ENCODE measurements at regions not wholly inside any gene's neighbourhood (a gene's known extent, or its start where the extent isn't known, plus 50 kb on each side); places are given as distances from the start of the nearest gene placed in this dataset.

DNA sequence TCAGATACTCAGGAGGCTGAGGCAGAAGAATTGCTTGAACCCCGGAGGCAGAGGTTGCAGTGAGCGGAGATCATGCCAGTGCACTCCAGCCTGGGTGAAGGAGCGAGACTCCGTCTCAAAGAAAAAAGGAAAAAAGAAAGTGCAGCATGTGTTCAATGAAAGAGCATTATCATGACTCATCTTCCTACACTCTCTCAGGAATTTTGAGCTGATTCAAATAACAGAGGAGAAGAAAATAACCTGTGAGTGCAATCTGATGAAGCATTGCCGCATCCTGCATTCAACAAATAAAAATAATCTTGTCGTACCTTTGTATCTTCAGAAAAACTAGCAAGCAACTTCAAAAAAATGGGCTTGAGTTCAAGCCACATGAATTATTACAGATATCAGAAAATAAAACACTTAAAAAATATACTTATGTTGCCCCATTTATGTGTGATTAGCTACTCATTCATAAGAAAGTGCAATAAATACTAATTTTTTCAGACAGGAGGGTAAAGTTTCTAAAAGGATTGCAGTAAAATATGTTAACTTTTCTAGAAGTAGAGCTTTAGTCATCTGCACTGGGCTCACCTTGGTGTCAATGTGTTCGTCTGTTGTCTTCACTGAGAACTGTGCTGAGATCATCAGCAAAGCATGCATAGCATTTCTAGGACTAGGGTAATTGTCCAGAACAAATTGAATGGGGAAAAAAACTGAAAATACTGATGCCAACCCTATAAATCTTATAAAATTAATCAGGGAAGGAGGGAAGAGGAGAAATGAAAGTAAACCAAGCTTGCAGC lies 90.4 kb upstream of the VCX3B start (continued):
- TF ChIP-seq TP53 (CRISPR knock-in tag; IDR thresholded peaks at IDR 0.05) (no peak), EP300 (IDR thresholded peaks at IDR 0.05) (no peak), MYC (IDR thresholded peaks at IDR 0.05; ENCODE audit: borderline replicate concordance, low read length) (no peak)

DNA sequence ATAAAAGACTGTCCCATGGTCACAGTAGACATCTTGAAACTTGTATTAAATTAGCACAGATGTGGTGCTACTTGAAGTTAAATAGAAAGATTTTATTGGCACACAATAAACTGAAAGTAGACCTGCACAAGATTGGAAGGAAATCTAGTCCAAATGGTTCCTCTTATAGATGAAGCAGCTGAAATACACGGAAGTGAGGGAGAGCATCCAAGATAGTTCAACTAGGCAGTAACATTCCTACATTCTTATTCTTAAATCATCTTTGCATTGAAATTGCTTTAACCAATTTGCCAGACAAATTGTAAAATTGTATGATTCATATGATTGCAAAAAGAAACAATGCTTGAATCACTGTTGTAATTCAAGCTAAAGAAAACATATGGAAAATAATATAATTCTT lies 87.6 kb upstream of the VCX3B start:
- ChIA-PET POLR2A (no interaction called here), CTCF (no interaction called here)
- 4% methylated on average over 1 of the region's 1 CpG for WGBS (ENCODE audit: missing lambda C conversion rate)
- no peaks in the 10 kb centered on the region for H3K9me3 ChIP-seq
- no peaks in the 10 kb centered on the region for H3K4me1 ChIP-seq
- no peak overlapping the region for H3K4me2 ChIP-seq
- FAIRE-seq (no peak), ATAC-seq (no peak), DNase-seq (ENCODE audit: low read depth in 1 of 2, low spot score in 1 of 2) (no peak)
- TF ChIP-seq FOSB (CRISPR knock-in tag; IDR thresholded peaks at IDR 0.05) (no peak), EHMT2 (IDR thresholded peaks at IDR 0.05; ENCODE audit: low read depth) (no peak), TFCP2L1 (CRISPR knock-in tag; IDR thresholded peaks at IDR 0.05) (no peak), ZSCAN20 (CRISPR knock-in tag; IDR thresholded peaks at IDR 0.05) (no peak), MAZ (IDR thresholded peaks at IDR 0.05; ENCODE audit: borderline replicate concordance, low read depth, low read length) (no peak)
- no peak overlapping the region for H3K4me3 ChIP-seq
- H3K27ac ChIP-seq = no peak overlapping the region

DNA sequence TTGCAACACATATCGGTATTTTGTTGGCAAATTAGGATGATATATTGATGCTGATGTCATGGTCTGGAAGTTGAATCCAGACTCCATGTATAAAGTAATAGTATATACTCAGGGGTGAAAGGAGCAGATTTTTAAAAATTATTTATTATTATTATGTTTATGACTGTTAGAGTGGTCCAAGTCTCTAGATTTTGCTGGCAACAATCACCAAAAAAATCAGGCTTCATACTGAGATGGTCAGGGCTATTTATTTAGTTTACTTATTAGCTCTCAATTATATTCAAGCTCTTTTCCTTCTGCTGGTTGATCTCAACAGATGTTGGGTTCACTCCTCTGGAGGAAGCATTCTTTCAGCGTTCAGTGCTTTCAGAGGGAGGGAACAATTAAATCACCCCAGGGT lies 73.9 kb upstream of the VCX3B start:
- ATAC-seq = no peak
- H3K27ac ChIP-seq = no peak overlapping the region
- WGBS (ENCODE audit: missing lambda C conversion rate) = 2% methylated on average over 2 of the region's 2 CpGs
- no peak for DNase-seq (ENCODE audit: low read depth in 1 of 2, low spot score in 1 of 2)
- CTCF ChIA-PET = no interaction called here
- no peak overlapping the region for H3K4me2 ChIP-seq
- FAIRE-seq = no peak
- POLR2A ChIA-PET = no interaction called here
- H3K4me1 ChIP-seq = no peaks in the 10 kb centered on the region
- no peaks in the 10 kb centered on the region for H3K9me3 ChIP-seq
- TF ChIP-seq, protein P1, sequence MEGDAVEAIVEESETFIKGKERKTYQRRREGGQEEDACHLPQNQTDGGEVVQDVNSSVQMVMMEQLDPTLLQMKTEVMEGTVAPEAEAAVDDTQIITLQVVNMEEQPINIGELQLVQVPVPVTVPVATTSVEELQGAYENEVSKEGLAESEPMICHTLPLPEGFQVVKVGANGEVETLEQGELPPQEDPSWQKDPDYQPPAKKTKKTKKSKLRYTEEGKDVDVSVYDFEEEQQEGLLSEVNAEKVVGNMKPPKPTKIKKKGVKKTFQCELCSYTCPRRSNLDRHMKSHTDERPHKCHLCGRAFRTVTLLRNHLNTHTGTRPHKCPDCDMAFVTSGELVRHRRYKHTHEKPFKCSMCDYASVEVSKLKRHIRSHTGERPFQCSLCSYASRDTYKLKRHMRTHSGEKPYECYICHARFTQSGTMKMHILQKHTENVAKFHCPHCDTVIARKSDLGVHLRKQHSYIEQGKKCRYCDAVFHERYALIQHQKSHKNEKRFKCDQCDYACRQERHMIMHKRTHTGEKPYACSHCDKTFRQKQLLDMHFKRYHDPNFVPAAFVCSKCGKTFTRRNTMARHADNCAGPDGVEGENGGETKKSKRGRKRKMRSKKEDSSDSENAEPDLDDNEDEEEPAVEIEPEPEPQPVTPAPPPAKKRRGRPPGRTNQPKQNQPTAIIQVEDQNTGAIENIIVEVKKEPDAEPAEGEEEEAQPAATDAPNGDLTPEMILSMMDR (IDR thresholded peaks at IDR 0.05) = no peak
- TF ChIP-seq CBX2 (IDR thresholded peaks at IDR 0.05; ENCODE audit: borderline replicate concordance, low read depth) = no peak
- TF ChIP-seq RFX5 (IDR thresholded peaks at IDR 0.05) = no peak
- H3K4me3 ChIP-seq = no peak overlapping the region

DNA sequence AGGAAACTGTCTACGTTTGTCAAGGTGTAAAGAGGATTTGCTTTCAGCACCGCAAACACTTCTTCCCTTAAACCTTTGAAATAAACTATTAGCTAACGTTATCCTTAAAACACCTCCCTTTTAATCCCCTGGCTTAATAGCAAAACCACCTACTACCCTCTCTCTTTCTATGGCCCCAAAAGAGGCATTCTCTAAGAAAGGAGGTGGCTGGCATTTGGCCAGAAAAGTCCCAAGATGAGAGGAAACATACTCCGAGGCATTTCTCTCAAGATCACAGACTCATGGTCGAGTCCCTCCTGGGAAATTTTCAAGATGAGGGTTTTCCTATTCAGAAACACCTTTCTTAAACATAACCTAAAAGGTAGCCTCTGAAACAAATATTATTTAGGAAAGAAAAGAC lies 60.6 kb upstream of the VCX3B start:
- Histone ChIP-seq H3K4me2 (no peak overlapping the region), H3K4me3 (no peak overlapping the region), H3K4me1 (no peaks in the 10 kb centered on the region), H3K9me3 (no peaks in the 10 kb centered on the region), H3K27ac (no peak overlapping the region)
- no peak for FAIRE-seq
- ChIA-PET CTCF (no interaction called here), POLR2A (no interaction called here)
- no peak for DNase-seq (ENCODE audit: low read depth in 1 of 2, low spot score in 1 of 2)
- ATAC-seq = no peak
- WGBS (ENCODE audit: missing lambda C conversion rate) = 9% methylated on average over 5 of the region's 5 CpGs
- TF ChIP-seq ZNF302 (CRISPR knock-in tag; IDR thresholded peaks at IDR 0.05) = no peak
- TF ChIP-seq SREBF2 (IDR thresholded peaks at IDR 0.05) = no peak
- TF ChIP-seq ZFP36 (IDR thresholded peaks at IDR 0.05; ENCODE audit: borderline replicate concordance, partially characterized antibody) = no peak
- TF ChIP-seq MAZ (IDR thresholded peaks at IDR 0.05; ENCODE audit: borderline replicate concordance, low read depth, low read length) = no peak
- no peak for TF ChIP-seq RCOR1 (IDR thresholded peaks at IDR 0.05; ENCODE audit: low read depth, low read length)
- TF ChIP-seq, protein P2, sequence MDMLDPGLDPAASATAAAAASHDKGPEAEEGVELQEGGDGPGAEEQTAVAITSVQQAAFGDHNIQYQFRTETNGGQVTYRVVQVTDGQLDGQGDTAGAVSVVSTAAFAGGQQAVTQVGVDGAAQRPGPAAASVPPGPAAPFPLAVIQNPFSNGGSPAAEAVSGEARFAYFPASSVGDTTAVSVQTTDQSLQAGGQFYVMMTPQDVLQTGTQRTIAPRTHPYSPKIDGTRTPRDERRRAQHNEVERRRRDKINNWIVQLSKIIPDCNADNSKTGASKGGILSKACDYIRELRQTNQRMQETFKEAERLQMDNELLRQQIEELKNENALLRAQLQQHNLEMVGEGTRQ (IDR thresholded peaks at IDR 0.05) = no peak
- TF ChIP-seq POLR2A (IDR thresholded peaks at IDR 0.05; ENCODE audit: low read length) = no peak
- no peak for TF ChIP-seq RFX5 (IDR thresholded peaks at IDR 0.05)
- TF ChIP-seq, protein P3, sequence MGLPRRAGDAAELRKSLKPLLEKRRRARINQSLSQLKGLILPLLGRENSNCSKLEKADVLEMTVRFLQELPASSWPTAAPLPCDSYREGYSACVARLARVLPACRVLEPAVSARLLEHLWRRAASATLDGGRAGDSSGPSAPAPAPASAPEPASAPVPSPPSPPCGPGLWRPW (IDR thresholded peaks at IDR 0.05) = no peak
- TF ChIP-seq, protein P4, sequence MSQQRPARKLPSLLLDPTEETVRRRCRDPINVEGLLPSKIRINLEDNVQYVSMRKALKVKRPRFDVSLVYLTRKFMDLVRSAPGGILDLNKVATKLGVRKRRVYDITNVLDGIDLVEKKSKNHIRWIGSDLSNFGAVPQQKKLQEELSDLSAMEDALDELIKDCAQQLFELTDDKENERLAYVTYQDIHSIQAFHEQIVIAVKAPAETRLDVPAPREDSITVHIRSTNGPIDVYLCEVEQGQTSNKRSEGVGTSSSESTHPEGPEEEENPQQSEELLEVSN (IDR thresholded peaks at IDR 0.05; ENCODE audit: borderline replicate concordance, low read depth) = no peak
- no peak for TF ChIP-seq SMC3 (IDR thresholded peaks at IDR 0.05)
- no peak for TF ChIP-seq POLR2AphosphoS2 (conservative IDR thresholded peaks at IDR 0.05; ENCODE audit: low read length)
- TF ChIP-seq, protein P5, sequence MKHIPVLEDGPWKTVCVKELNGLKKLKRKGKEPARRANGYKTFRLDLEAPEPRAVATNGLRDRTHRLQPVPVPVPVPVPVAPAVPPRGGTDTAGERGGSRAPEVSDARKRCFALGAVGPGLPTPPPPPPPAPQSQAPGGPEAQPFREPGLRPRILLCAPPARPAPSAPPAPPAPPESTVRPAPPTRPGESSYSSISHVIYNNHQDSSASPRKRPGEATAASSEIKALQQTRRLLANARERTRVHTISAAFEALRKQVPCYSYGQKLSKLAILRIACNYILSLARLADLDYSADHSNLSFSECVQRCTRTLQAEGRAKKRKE (CRISPR knock-in tag; IDR thresholded peaks at IDR 0.05; ENCODE audit: low read depth) = no peak
- TF ChIP-seq HOXB5 (CRISPR knock-in tag; IDR thresholded peaks at IDR 0.05) = no peak
- TF ChIP-seq, protein P1 (IDR thresholded peaks at IDR 0.05) = no peak

Data from A549 (cell line).